Tibial nerve (tissue), 4 donors: ENCODE measurements at regions not wholly inside any gene's neighbourhood (a gene's known extent, or its start where the extent isn't known, plus 50 kb on each side); places are given as distances from the start of the nearest gene placed in this dataset.
"Not testable (repeated sequence)": the region's sequence is repeated elsewhere in the genome, so short reads cannot be mapped to it uniquely, and the experiment has no call there.

Source experiments
- DNase-seq, 2 donors: peaks; one replicate each; pipeline ENCODE4 v3.0.0-alpha.2; 2019; ENCODE audit warnings: low spot score in 2 of 2
- H3K27ac ChIP-seq, 4 donors: fragments of 200-600 bp; sonication (generic) in 3 of 4; one replicate each; pipeline ENCODE4 v1.5.1; 2017 to 2019; ENCODE audit warnings: mild to moderate bottlenecking in 1 of 4
- H3K27me3 ChIP-seq, 2 donors: fragments of 200-600 bp; sonication (generic) in 1 of 2; one replicate each; pipeline versions ENCODE4 v1.5.1 to v1.6.0; 2017 to 2019
- H3K36me3 ChIP-seq, 3 donors: fragments of 200-600 bp; sonication (generic); one replicate each; pipeline ENCODE4 v1.5.1; 2018 to 2019
- H3K4me1 ChIP-seq, 4 donors: fragments of 200-600 bp; sonication (generic) in 3 of 4; one replicate each; pipeline ENCODE4 v1.5.1; 2017 to 2019
- H3K4me3 ChIP-seq, 4 donors: fragments of 200-600 bp; sonication (generic) in 3 of 4; one replicate each; pipeline ENCODE4 v1.5.1; 2017 to 2019; ENCODE audit warnings: mild to moderate bottlenecking in 1 of 4, moderate library complexity in 1 of 4
- H3K9me3 ChIP-seq, 4 donors: fragments of 200-600 bp; sonication (generic) in 3 of 4; one replicate each; pipeline ENCODE4 v1.5.1; 2017 to 2019
- CTCF ChIP-seq, 5 experiments: fragments of 200-600 bp in 3 of 5; fragments of 450-650 bp in 2 of 5; sonication (generic) in 3 of 5; IDR thresholded peaks; one replicate each; pipeline ENCODE4 v1.5.1; 2016 to 2019; ENCODE audit warnings: antibody characterized with exemption in 5 of 5, mild to moderate bottlenecking in 3 of 5, moderate library complexity in 2 of 5
- EP300 ChIP-seq, 2 donors: sonication (generic); formaldehyde crosslinking; IDR thresholded peaks; one replicate each; pipeline ENCODE4 v1.6.1; 2017; ENCODE audit warnings: antibody characterized with exemption in 2 of 2, mild to moderate bottlenecking in 1 of 2
- POLR2A ChIP-seq, 2 donors: fragments of 450-650 bp; IDR thresholded peaks; one replicate each; pipeline ENCODE4 v1.6.1; 2017; ENCODE audit warnings: antibody characterized with exemption in 2 of 2, mild to moderate bottlenecking in 2 of 2, moderate library complexity in 2 of 2
- WGBS, 2 donors: methylation state at CpG; one replicate each; pipeline ENCODE4 v1.1.5; 2018; 5-methylcytosine and 5-hydroxymethylcytosine counted together

GRCh38 chr17:72189768-72190593, 69.2 kb downstream of the SOX9 start:
- H3K36me3 ChIP-seq, result no peaks in the 10 kb centered on the region
- TF ChIP-seq CTCF (IDR thresholded peaks at IDR 0.05), result no peak
- no peak for TF ChIP-seq EP300 (IDR thresholded peaks at IDR 0.05)
- no peak for TF ChIP-seq POLR2A (IDR thresholded peaks at IDR 0.05)
- H3K4me1 ChIP-seq, result peaks cover 0 to 29% (median 0%) of the 10 kb centered on the region in 4 donors
- H3K27ac ChIP-seq, result no peak overlapping the region
- WGBS, 2 donors, result 69 to 85% methylated on average over 5 of the region's 5 CpGs
- H3K4me3 ChIP-seq, result no peak overlapping the region
- no peaks in the 10 kb centered on the region for H3K9me3 ChIP-seq
- H3K27me3 ChIP-seq, result no peaks in the 10 kb centered on the region
- DNase-seq, result no peak

GRCh38 chr17:72191356-72191755, 70.5 kb downstream of the SOX9 start:
- DNase-seq, result no peak
- H3K27ac ChIP-seq, result peak overlapping the region in 1 of 4 donors; percentile 27
- no peaks in the 10 kb centered on the region for H3K36me3 ChIP-seq
- WGBS, 2 donors, result 74 to 80% methylated on average over 5 of the region's 5 CpGs
- no peak overlapping the region for H3K4me3 ChIP-seq
- H3K9me3 ChIP-seq, result peaks cover 0 to 1% (median 0%) of the 10 kb centered on the region in 4 donors
- TF ChIP-seq POLR2A (IDR thresholded peaks at IDR 0.05) (no peak), EP300 (IDR thresholded peaks at IDR 0.05) (no peak), CTCF (IDR thresholded peaks at IDR 0.05) (no peak)
- H3K4me1 ChIP-seq, result peaks cover 0 to 19% (median 0%) of the 10 kb centered on the region in 4 donors
- H3K27me3 ChIP-seq, result no peaks in the 10 kb centered on the region

DNA sequence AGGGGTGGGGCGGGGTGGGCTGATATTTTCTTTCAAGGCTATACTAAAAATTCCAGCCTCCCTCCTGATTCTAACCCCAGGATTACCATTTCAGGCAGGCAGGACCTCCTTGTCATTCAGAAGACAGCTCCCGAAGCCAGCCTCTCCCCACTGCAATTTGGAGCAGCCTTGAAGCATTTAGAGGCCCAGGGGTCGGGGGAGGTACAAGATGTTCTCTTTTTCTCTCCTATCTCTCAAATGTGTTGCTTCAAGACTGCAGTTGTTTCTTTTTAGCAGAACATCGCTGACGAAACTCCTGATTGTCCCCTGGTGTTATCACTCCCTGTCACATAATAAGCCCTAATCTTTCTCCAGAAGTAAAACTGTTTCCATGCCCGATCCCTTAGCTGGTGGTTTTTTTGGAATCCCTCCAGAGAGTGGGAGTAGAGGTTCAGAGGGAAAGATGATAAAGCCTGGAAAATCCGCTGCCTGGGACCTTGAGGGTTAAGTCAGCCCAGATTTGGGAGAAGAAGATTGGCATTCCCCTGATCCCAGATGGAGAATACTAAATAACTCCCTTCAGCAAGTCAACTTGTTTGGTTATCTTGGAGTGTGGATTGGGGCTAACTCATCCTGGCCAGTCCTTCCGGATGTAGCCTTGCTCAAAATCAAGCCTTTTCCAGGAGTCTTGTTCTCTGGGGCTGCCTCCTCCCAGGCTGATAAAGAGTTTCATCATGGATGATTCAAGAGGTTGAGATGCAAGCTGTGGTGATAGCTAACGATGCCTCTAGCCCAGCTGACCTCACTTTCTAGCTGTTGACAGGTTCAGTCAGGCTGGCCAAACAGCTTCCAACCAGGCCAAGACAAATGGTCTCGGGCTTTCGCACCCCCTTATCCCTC, 71.3 kb downstream of the SOX9 start:
- peak; percentile 34 to 55 for DNase-seq
- 49 to 59% methylated on average over 11 of the region's 11 CpGs for WGBS, 2 donors
- no peak overlapping the region for H3K4me3 ChIP-seq
- H3K27ac ChIP-seq, result peak overlapping the region in 2 of 4 donors; percentile 27 to 50
- no peaks in the 10 kb centered on the region for H3K27me3 ChIP-seq
- peaks cover 0 to 9% (median 0%) of the 10 kb centered on the region in 4 donors for H3K9me3 ChIP-seq
- TF ChIP-seq EP300 (IDR thresholded peaks at IDR 0.05) (peak in 1 of 2 donors; percentile 32), POLR2A (IDR thresholded peaks at IDR 0.05) (no peak)
- no peaks in the 10 kb centered on the region for H3K36me3 ChIP-seq
- H3K4me1 ChIP-seq, result peaks cover 0 to 18% (median 0%) of the 10 kb centered on the region in 4 donors

GRCh38 chr17:72192800-72193192, 72.0 kb downstream of the SOX9 start:
- 73 to 78% methylated on average over 4 of the region's 4 CpGs for WGBS, 2 donors
- no peaks in the 10 kb centered on the region for H3K36me3 ChIP-seq
- H3K27me3 ChIP-seq, result no peaks in the 10 kb centered on the region
- TF ChIP-seq CTCF (IDR thresholded peaks at IDR 0.05) (no peak), EP300 (IDR thresholded peaks at IDR 0.05) (no peak), POLR2A (IDR thresholded peaks at IDR 0.05) (no peak)
- peak overlapping the region in 1 of 4 donors; percentile 50 for H3K27ac ChIP-seq
- no peak for DNase-seq
- no peak overlapping the region for H3K4me3 ChIP-seq
- peaks cover 0 to 11% (median 0%) of the 10 kb centered on the region in 4 donors for H3K9me3 ChIP-seq
- H3K4me1 ChIP-seq, result peaks cover 0 to 13% (median 0%) of the 10 kb centered on the region in 4 donors

DNA sequence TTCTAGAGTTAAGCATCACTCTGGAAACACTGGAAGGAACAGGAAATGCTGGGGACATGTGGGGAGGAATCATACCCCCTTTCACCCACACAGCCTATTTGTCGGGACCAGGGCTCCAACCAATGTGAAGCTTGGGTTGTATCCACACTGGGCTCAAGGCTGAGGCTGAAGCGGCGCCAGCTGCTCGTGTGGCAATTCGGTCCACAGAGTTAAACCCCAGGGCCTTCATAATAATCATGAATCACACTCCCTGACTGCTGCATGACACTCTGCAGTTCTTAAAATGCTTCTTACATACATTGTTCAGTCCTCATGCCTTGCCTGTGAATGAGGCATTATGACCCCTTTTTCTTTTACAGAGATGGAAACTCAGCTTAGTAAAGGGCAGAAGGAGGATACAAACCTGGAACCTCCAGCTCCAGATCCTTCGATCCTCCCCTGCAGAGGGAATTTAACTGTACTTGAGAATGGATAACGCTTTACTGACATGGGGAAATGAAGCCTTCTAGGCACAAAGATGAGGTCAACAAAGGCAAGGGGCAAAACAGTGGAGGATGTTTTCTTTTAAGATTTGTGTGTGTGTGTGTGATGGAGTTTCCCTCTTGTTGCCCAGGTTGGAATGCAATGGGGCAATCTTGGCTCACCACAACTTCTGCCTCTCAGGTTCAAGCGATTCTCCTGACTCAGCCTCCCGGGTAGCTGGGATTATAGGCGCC, 72.7 kb downstream of the SOX9 start:
- no peaks in the 10 kb centered on the region for H3K27me3 ChIP-seq
- TF ChIP-seq CTCF (IDR thresholded peaks at IDR 0.05) (no peak), EP300 (IDR thresholded peaks at IDR 0.05) (no peak), POLR2A (IDR thresholded peaks at IDR 0.05) (no peak)
- peak overlapping the region in 1 of 4 donors; percentile 50 for H3K27ac ChIP-seq
- DNase-seq, result no peak
- H3K36me3 ChIP-seq, result no peaks in the 10 kb centered on the region
- peaks cover 0 to 14% (median 0%) of the 10 kb centered on the region in 4 donors for H3K9me3 ChIP-seq
- 59 to 66% methylated on average over 10 of the region's 10 CpGs for WGBS, 2 donors
- no peak overlapping the region for H3K4me3 ChIP-seq
- H3K4me1 ChIP-seq, result peaks cover 0 to 7% (median 0%) of the 10 kb centered on the region in 4 donors

- 94 to 96% methylated on average over 10 of the region's 10 CpGs for WGBS, 2 donors
These were observed 73.3 kb downstream of the SOX9 start for GRCh38 chr17:72194107-72194440.

More at GRCh38 chr17:72194107-72194440, 73.3 kb downstream of the SOX9 start:
- not testable (repeated sequence) for DNase-seq, H3K36me3 ChIP-seq, H3K27ac ChIP-seq, H3K4me3 ChIP-seq, H3K4me1 ChIP-seq, H3K27me3 ChIP-seq
- peaks cover 0 to 14% (median 0%) of the 10 kb centered on the region in 4 donors for H3K9me3 ChIP-seq
